BJ (cell line): ENCODE measurements at regions not wholly inside any gene's neighbourhood (a gene's known extent, or its start where the extent isn't known, plus 50 kb on each side); places are given as distances from the start of the nearest gene placed in this dataset.

Experiments
- CTCF ChIA-PET: fragments of 350-600 bp; formaldehyde crosslinking; extraction: SDS; loops from one replicate; lab custom pipeline; 2021; ENCODE audit warnings: antibody characterized with exemption, inconsistent platforms; lab: Yijun Ruan, JAX
- POLR2A ChIA-PET: fragments of 300-600 bp; sonication (Branson Sonifier 250); formaldehyde crosslinking; extraction: SDS; loops from one replicate; lab custom pipeline; 2021; ENCODE audit warnings: antibody characterized with exemption; lab: Charles Lee
- DNase-seq: peaks from one replicate; pipeline ENCODE4 v3.0.0-alpha.2; 2011; ENCODE audit warnings: low read depth
- H3K27me3 ChIP-seq: 2 replicates; pipeline ENCODE4 v1.6.0; 2011; ENCODE audit warnings: low read length; ENCODE audit not compliant: control insufficient read depth, insufficient read depth
- H3K36me3 ChIP-seq: 2 replicates; pipeline ENCODE4 v1.5.1; 2011; ENCODE audit warnings: low read length; ENCODE audit not compliant: control insufficient read depth, insufficient read depth
- H3K4me3 ChIP-seq: 2 replicates; pipeline ENCODE4 v1.5.1; 2011; ENCODE audit warnings: low read depth, mild to moderate bottlenecking, control low read depth, low read length
- CTCF ChIP-seq: IDR thresholded peaks from 2 replicates; pipeline ENCODE4 v1.5.1; 2011; ENCODE audit warnings: low read depth, mild to moderate bottlenecking, control low read depth, inconsistent platforms, low read length, moderate library complexity; ENCODE audit not compliant: insufficient read depth

- TF ChIP-seq CTCF: no peak
- Histone ChIP-seq H3K4me3 (no peak overlapping the region), H3K36me3 (no peaks in the 10 kb centered on the region), H3K27me3 (no peaks in the 10 kb centered on the region)
- ChIA-PET POLR2A (no interaction called here), CTCF (no interaction called here)
- no peak for DNase-seq
Measured at GRCh38 chr7:32381024-32381601, 109.1 kb downstream of the LSM5 start.

DNA sequence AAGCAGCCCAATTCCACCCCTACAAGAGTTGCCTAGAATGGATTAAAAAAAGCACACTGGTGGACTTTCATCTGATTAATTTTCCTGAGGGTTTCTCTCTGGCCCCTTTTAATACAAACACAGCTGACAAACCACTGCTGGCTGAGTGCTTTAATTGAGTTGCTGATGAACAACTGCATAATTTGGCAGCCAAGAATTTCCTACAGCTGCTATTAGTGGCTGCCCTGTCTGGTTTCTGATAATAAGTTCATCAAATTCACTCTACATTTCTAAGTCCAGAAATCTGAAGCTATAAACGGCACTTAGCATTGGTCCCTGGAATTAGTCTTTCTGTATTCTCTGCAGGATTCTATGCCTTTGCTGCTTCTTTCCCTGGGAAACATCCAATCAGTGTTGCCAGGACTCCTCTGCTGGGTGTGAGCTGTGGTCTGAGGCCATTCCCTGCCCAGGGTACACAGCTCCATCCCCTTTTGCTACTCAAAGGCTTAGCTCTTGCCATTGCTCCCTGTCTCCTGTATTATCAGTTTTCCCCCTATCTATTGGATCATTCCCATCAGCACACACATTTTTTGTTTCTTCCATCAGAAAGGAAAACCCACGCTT lies 110.6 kb downstream of the LSM5 start:
- POLR2A ChIA-PET: no interaction called here
- no peaks in the 10 kb centered on the region for H3K36me3 ChIP-seq
- no peak overlapping the region for H3K4me3 ChIP-seq
- TF ChIP-seq CTCF: no peak
- H3K27me3 ChIP-seq: no peaks in the 10 kb centered on the region
- no peak for DNase-seq
- CTCF ChIA-PET: no interaction called here

DNA sequence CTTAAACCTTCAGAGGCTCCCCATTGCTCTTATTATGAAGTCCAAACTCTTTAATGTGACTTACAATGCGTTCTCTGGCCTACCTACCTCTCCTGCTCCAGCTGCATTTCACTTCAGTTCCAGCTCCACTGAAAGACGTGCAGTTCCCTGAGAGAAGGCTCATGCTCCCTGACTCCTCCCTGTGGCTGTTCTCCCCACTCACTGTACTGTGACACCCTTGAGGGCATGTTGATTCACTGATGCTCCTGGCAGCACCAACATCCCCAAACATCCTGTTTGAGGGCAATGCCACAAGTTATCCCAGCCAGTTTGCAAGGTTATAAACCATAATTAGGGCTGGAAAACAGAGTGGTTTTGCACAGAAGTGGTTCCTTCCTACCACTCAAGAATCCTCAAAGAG lies 111.2 kb downstream of the LSM5 start:
- H3K36me3 ChIP-seq: no peaks in the 10 kb centered on the region
- ChIA-PET POLR2A (no interaction called here), CTCF (no interaction called here)
- DNase-seq: no peak
- no peaks in the 10 kb centered on the region for H3K27me3 ChIP-seq
- no peak for TF ChIP-seq CTCF
- no peak overlapping the region for H3K4me3 ChIP-seq

DNA sequence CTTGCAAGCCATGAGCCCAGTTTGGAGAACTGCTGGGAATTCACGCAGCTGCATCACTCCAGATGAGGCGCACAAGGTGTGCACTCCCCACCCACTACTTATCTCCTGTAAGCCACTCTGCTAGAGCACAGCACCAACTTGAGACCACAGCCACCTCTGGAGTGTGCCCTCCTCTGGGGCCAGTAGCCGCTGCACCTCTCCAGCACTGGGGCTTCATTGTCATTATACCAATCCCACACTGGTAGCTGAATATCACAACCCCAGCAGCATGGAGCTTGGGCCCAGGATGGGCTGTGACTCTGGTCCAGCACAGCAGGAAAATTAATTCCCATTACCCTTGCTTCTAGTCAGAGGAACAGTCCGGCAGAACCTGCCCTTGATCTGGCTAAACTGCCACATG lies 125.6 kb downstream of the LSM5 start:
- POLR2A ChIA-PET: no interaction called here
- Histone ChIP-seq H3K36me3 (no peaks in the 10 kb centered on the region), H3K4me3 (no peak overlapping the region), H3K27me3 (peaks cover 2% of the 10 kb centered on the region)
- CTCF ChIA-PET: no interaction called here
- no peak for TF ChIP-seq CTCF
- no peak for DNase-seq

DNA sequence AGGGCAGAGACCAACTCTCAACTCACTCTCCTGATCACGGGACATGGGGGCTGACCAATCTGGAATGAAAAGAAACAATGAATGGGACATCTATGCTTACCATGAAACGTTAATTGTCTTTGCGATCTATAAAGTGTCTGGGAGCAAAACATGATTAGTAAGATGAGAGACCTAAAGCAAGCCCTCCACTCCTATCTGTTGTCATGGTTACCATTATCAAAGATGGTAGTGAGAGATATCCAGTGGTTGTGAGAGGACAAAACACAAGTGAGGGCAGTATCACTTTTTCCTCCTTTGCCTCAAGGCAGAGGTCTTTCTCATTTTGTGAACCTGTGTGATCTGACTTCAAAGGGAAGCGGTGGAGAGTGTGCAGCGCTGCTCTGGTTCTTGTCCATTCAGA lies 130.1 kb downstream of the LSM5 start:
- Histone ChIP-seq H3K36me3 (no peaks in the 10 kb centered on the region), H3K27me3 (peaks cover 2% of the 10 kb centered on the region), H3K4me3 (no peak overlapping the region)
- no peak for DNase-seq
- POLR2A ChIA-PET: no interaction called here
- CTCF ChIA-PET: no interaction called here
- no peak for TF ChIP-seq CTCF
